Astrocyte (in vitro differentiated cells and primary cell): ENCODE measurements at regions not wholly inside any gene's neighbourhood (a gene's known extent, or its start where the extent isn't known, plus 50 kb on each side); places are given as distances from the start of the nearest gene placed in this dataset.

Experiments used
- DNase-seq: peaks from one replicate; pipeline ENCODE4 v3.0.0-alpha.2; 2010; ENCODE audit warnings: low read depth
- FAIRE-seq: peaks from 2 replicates; lab custom pipeline; 2011; peaks lifted over from hg19 to GRCh38; lab: Jason Lieb, UNC
- H2AFZ ChIP-seq: 2 replicates; pipeline ENCODE4 v1.6.0; 2012; ENCODE audit warnings: low read depth, low read length, inconsistent platforms
- H3K27ac ChIP-seq: 2 replicates; pipeline ENCODE4 v1.5.1; 2011; ENCODE audit warnings: low read depth, low read length, inconsistent platforms
- H3K27me3 ChIP-seq: 2 replicates; pipeline ENCODE4 v1.6.0; 2011; ENCODE audit warnings: low read length, inconsistent platforms; ENCODE audit not compliant: insufficient read depth
- H3K36me3 ChIP-seq: 2 replicates; pipeline ENCODE4 v1.5.1; 2011; ENCODE audit warnings: low read length, inconsistent platforms; ENCODE audit not compliant: insufficient read depth
- H3K4me1 ChIP-seq: 2 replicates; pipeline ENCODE4 v1.5.1; 2011; ENCODE audit warnings: low read length, inconsistent platforms; ENCODE audit not compliant: insufficient read depth
- H3K4me2 ChIP-seq: 2 replicates; pipeline ENCODE4 v1.6.0; 2012; ENCODE audit warnings: low read length, inconsistent platforms
- H3K4me3 ChIP-seq: 2 replicates; pipeline ENCODE4 v1.5.1; 2011; ENCODE audit warnings: low read depth, mild to moderate bottlenecking, low read length, inconsistent platforms; ENCODE audit not compliant: insufficient read depth
- H3K79me2 ChIP-seq: 2 replicates; pipeline ENCODE4 v1.6.0; 2012; ENCODE audit warnings: mild to moderate bottlenecking, low read length, inconsistent platforms; ENCODE audit not compliant: insufficient read depth
- H3K9ac ChIP-seq: 2 replicates; pipeline ENCODE4 v1.6.0; 2012; ENCODE audit warnings: mild to moderate bottlenecking, low read length, inconsistent platforms
- H3K9me3 ChIP-seq: 2 replicates; pipeline ENCODE4 v1.5.1; 2012; ENCODE audit warnings: low read depth, mild to moderate bottlenecking, low read length, inconsistent platforms; ENCODE audit not compliant: insufficient read depth
- H4K20me1 ChIP-seq: 2 replicates; pipeline ENCODE4 v1.6.0; 2012; ENCODE audit warnings: low read length, inconsistent platforms; ENCODE audit not compliant: insufficient read depth
- H3K27ac Mint-ChIP-seq: one replicate; pipeline ENCODE4 v1.8.0; 2021; ENCODE audit warnings: mild to moderate bottlenecking, mixed read lengths; ENCODE audit not compliant: unreplicated experiment
- H3K27me3 Mint-ChIP-seq: one replicate; pipeline ENCODE4 v1.8.0; 2021; ENCODE audit warnings: low read depth, mixed read lengths; ENCODE audit not compliant: unreplicated experiment
- H3K36me3 Mint-ChIP-seq: one replicate; pipeline ENCODE4 v1.8.0; 2021; ENCODE audit warnings: low read depth, mixed read lengths; ENCODE audit not compliant: unreplicated experiment
- H3K4me1 Mint-ChIP-seq: one replicate; pipeline ENCODE4 v1.8.0; 2021; ENCODE audit warnings: low read depth, mixed read lengths; ENCODE audit not compliant: unreplicated experiment
- H3K4me3 Mint-ChIP-seq: one replicate; pipeline ENCODE4 v1.8.0; 2021; ENCODE audit warnings: mild to moderate bottlenecking, moderate library complexity, mixed read lengths; ENCODE audit not compliant: unreplicated experiment
- H3K9me3 Mint-ChIP-seq: one replicate; pipeline ENCODE4 v1.8.0; 2021; ENCODE audit warnings: mild to moderate bottlenecking, mixed read lengths; ENCODE audit not compliant: unreplicated experiment
- EZH2 ChIP-seq: IDR thresholded peaks from 2 replicates; pipeline ENCODE4 v1.6.1; 2012; ENCODE audit warnings: mild to moderate bottlenecking, low read length, inconsistent platforms; ENCODE audit not compliant: insufficient read depth
- TF ChIP-seq, protein P1 (sequence below): IDR thresholded peaks from 2 replicates; pipeline ENCODE4 v1.5.1; 2011; ENCODE audit warnings: low read depth, mild to moderate bottlenecking, inconsistent platforms, low read length, moderate library complexity; ENCODE audit not compliant: insufficient read depth

GRCh38 chr5:110264661-110265060, 461.8 kb downstream of the TMEM232 start:
- TF ChIP-seq, protein P1, sequence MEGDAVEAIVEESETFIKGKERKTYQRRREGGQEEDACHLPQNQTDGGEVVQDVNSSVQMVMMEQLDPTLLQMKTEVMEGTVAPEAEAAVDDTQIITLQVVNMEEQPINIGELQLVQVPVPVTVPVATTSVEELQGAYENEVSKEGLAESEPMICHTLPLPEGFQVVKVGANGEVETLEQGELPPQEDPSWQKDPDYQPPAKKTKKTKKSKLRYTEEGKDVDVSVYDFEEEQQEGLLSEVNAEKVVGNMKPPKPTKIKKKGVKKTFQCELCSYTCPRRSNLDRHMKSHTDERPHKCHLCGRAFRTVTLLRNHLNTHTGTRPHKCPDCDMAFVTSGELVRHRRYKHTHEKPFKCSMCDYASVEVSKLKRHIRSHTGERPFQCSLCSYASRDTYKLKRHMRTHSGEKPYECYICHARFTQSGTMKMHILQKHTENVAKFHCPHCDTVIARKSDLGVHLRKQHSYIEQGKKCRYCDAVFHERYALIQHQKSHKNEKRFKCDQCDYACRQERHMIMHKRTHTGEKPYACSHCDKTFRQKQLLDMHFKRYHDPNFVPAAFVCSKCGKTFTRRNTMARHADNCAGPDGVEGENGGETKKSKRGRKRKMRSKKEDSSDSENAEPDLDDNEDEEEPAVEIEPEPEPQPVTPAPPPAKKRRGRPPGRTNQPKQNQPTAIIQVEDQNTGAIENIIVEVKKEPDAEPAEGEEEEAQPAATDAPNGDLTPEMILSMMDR = no peak
- TF ChIP-seq EZH2 = no peak
- no peaks in the 10 kb centered on the region for H3K36me3 ChIP-seq
- no peaks in the 10 kb centered on the region for H4K20me1 ChIP-seq
- Mint-ChIP-seq H3K27me3 (no peaks in the 10 kb centered on the region), H3K4me3 (no peak overlapping the region), H3K9me3 (no peaks in the 10 kb centered on the region), H3K36me3 (no peaks in the 10 kb centered on the region), H3K4me1 (no peaks in the 10 kb centered on the region), H3K27ac (no peak overlapping the region)
- no peaks in the 10 kb centered on the region for H3K79me2 ChIP-seq
- no peak overlapping the region for H3K27ac ChIP-seq
- FAIRE-seq = no peak
- H3K4me2 ChIP-seq = no peak overlapping the region
- no peaks in the 10 kb centered on the region for H3K9me3 ChIP-seq
- no peak overlapping the region for H3K9ac ChIP-seq
- H3K27me3 ChIP-seq = no peaks in the 10 kb centered on the region
- H3K4me1 ChIP-seq = no peaks in the 10 kb centered on the region
- no peak overlapping the region for H2AFZ ChIP-seq
- no peak overlapping the region for H3K4me3 ChIP-seq
- no peak for DNase-seq

DNA sequence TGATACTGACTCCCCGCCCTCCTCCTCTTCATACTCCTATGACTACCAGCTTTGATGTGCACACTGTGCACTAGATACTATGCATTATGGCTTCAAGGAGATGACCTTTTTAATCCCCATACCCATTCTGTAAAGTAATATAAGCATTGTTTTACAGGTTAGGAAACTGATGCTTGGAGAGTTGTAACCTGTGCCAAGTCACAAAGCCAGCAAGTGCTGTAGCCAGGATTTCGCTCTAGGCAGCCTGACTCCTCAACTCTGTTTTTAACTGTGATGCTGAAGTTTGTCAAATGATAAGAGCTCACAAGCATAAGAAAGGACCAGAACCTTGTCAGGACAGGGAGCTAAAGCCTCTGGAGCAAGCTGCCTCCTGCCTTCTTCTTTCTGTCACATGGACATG, 461.3 kb downstream of the TMEM232 start:
- H3K27me3 ChIP-seq = no peaks in the 10 kb centered on the region
- Mint-ChIP-seq H3K36me3 (no peaks in the 10 kb centered on the region), H3K9me3 (no peaks in the 10 kb centered on the region), H3K4me3 (no peak overlapping the region), H3K27ac (no peak overlapping the region), H3K27me3 (no peaks in the 10 kb centered on the region), H3K4me1 (no peaks in the 10 kb centered on the region)
- no peaks in the 10 kb centered on the region for H3K4me1 ChIP-seq
- no peak for FAIRE-seq
- H3K4me3 ChIP-seq = no peak overlapping the region
- DNase-seq = no peak
- no peaks in the 10 kb centered on the region for H4K20me1 ChIP-seq
- no peaks in the 10 kb centered on the region for H3K79me2 ChIP-seq
- H3K9me3 ChIP-seq = no peaks in the 10 kb centered on the region
- H3K27ac ChIP-seq = no peak overlapping the region
- no peak overlapping the region for H3K4me2 ChIP-seq
- no peaks in the 10 kb centered on the region for H3K36me3 ChIP-seq
- no peak for TF ChIP-seq EZH2
- TF ChIP-seq, protein P1 = no peak
- H2AFZ ChIP-seq = no peak overlapping the region
- H3K9ac ChIP-seq = no peak overlapping the region

DNA sequence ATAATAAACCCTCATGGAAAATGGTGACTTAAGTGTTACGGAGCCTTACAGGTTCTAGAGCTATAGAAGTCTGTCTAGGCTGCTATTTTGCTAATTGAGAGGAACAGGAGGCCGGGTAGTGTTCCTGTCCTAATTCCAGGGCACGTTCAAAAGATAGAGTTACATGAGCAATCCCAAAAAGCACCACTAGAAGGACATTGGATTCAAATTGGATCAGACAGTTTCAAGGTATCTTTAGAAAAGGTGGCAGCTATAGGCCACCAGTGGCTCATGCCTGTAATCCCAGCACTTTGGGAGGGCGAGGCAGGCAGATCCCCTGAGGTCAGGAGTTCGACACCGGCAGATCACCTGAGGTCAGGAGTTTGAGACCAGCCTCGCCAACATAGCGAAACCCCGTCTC, 458.8 kb downstream of the TMEM232 start:
- H3K9me3 Mint-ChIP-seq = no peaks in the 10 kb centered on the region
- H3K4me3 Mint-ChIP-seq = no peak overlapping the region
- TF ChIP-seq, protein P1 = no peak
- TF ChIP-seq EZH2 = no peak
- Histone ChIP-seq H3K9ac (no peak overlapping the region), H3K4me2 (no peak overlapping the region), H3K36me3 (no peaks in the 10 kb centered on the region), H3K4me1 (no peaks in the 10 kb centered on the region), H3K79me2 (no peaks in the 10 kb centered on the region), H4K20me1 (no peaks in the 10 kb centered on the region), H2AFZ (no peak overlapping the region), H3K27me3 (no peaks in the 10 kb centered on the region), H3K9me3 (no peaks in the 10 kb centered on the region), H3K27ac (no peak overlapping the region), H3K4me3 (no peak overlapping the region)
- H3K4me1 Mint-ChIP-seq = no peaks in the 10 kb centered on the region
- H3K27ac Mint-ChIP-seq = no peak overlapping the region
- DNase-seq (no peak), FAIRE-seq (no peak)
- H3K27me3 Mint-ChIP-seq = no peaks in the 10 kb centered on the region
- no peaks in the 10 kb centered on the region for H3K36me3 Mint-ChIP-seq
